ENCODE measurements at regions not wholly inside any gene's neighbourhood (a gene's known extent, or its start where the extent isn't known, plus 50 kb on each side); places are given as distances from the start of the nearest gene placed in this dataset.

- TF ChIP-seq CTCF (IDR thresholded peaks at IDR 0.05): no peak
- TF ChIP-seq POLR2A (IDR thresholded peaks at IDR 0.05): no peak
Measured at GRCh38 chr2:53493210-53493609, 274.4 kb upstream of the CHAC2 start.

All from right lobe of liver (tissue), 4 donors.